ENCODE measurements at regions not wholly inside any gene's neighbourhood (a gene's known extent, or its start where the extent isn't known, plus 50 kb on each side); places are given as distances from the start of the nearest gene placed in this dataset.

DNA sequence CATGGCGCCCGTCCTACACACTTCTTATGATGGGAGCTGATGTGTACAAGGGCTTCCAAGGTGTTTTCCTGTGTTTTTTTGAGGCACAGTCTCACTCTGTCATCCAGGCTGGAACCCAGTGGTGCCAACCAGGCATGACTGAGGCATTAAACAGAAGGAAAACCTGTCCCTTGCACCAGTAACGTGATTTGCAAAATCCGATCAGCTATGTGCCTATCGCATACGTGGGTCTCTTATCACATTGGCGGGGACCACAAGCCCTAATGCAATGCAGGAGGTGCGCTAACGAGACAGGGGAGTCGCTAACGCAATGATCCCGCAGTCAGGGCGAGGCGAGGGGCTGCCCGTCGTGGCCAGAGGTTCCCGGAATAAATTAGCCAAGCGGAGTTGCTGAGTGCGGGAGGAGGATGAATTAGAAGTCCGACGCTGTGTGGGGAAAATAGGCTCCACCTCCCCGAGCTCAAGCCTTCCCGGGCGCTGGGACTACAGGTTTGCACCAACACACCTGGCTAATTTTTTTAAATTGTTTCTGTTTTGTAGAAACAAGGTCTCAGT lies 162.7 kb downstream of the SHOX start:
- TF ChIP-seq, protein P1, sequence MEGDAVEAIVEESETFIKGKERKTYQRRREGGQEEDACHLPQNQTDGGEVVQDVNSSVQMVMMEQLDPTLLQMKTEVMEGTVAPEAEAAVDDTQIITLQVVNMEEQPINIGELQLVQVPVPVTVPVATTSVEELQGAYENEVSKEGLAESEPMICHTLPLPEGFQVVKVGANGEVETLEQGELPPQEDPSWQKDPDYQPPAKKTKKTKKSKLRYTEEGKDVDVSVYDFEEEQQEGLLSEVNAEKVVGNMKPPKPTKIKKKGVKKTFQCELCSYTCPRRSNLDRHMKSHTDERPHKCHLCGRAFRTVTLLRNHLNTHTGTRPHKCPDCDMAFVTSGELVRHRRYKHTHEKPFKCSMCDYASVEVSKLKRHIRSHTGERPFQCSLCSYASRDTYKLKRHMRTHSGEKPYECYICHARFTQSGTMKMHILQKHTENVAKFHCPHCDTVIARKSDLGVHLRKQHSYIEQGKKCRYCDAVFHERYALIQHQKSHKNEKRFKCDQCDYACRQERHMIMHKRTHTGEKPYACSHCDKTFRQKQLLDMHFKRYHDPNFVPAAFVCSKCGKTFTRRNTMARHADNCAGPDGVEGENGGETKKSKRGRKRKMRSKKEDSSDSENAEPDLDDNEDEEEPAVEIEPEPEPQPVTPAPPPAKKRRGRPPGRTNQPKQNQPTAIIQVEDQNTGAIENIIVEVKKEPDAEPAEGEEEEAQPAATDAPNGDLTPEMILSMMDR (IDR thresholded peaks at IDR 0.05): no peak
- no peak for TF ChIP-seq POLR2A (IDR thresholded peaks at IDR 0.05)
- TF ChIP-seq POLR2AphosphoS5 (IDR thresholded peaks at IDR 0.05): no peak
